Neuronal stem cell (in vitro differentiated cells): ENCODE measurements at regions not wholly inside any gene's neighbourhood (a gene's known extent, or its start where the extent isn't known, plus 50 kb on each side); places are given as distances from the start of the nearest gene placed in this dataset.

ENCODE experiments used
- DNase-seq: peaks from one replicate; pipeline ENCODE4 v3.0.0-alpha.2; 2013; ENCODE audit warnings: low spot score
- H2AFZ ChIP-seq: one replicate; pipeline ENCODE4 v1.6.1; 2013; ENCODE audit warnings: mild to moderate bottlenecking, low read length, inconsistent platforms
- H2AK5ac ChIP-seq: 2 replicates; pipeline ENCODE4 v1.6.1; 2013; ENCODE audit warnings: low read depth, mild to moderate bottlenecking, inconsistent platforms, low read length, moderate library complexity, mixed read lengths
- H2BK120ac ChIP-seq: 2 replicates; pipeline ENCODE4 v1.6.1; 2013; ENCODE audit warnings: low read depth, mild to moderate bottlenecking, inconsistent platforms, low read length, moderate library complexity, mixed read lengths
- H2BK12ac ChIP-seq: one replicate; pipeline ENCODE4 v1.6.1; 2013; ENCODE audit warnings: low read length, inconsistent platforms
- H2BK15ac ChIP-seq: 2 replicates; pipeline ENCODE4 v1.6.1; 2013; ENCODE audit warnings: mild to moderate bottlenecking, low read length, inconsistent platforms, mixed read lengths
- H2BK5ac ChIP-seq: one replicate; pipeline ENCODE4 v1.6.1; 2013; ENCODE audit warnings: inconsistent platforms, mild to moderate bottlenecking, low read length, moderate library complexity
- H3K14ac ChIP-seq: one replicate; pipeline ENCODE4 v1.6.1; 2013; ENCODE audit warnings: low read length, inconsistent platforms
- H3K18ac ChIP-seq: 2 replicates; pipeline ENCODE4 v1.6.1; 2013; ENCODE audit warnings: low read length, inconsistent platforms
- H3K23ac ChIP-seq: 2 replicates; pipeline ENCODE4 v1.6.1; 2013; ENCODE audit warnings: low read depth, mild to moderate bottlenecking, mixed read lengths, low read length, inconsistent platforms; ENCODE audit not compliant: poor library complexity
- H3K27ac ChIP-seq: replicated peaks from 3 replicates; pipeline ENCODE4 v1.5.1; 2013; ENCODE audit warnings: low read length, inconsistent platforms
- H3K27me3 ChIP-seq, 3 experiments: 2 replicates each; pipeline ENCODE4 v1.6.1; 2013; ENCODE audit warnings: low read length in 3 of 3, mild to moderate bottlenecking in 2 of 3, inconsistent platforms in 1 of 3, low read depth in 1 of 3, mixed read lengths in 1 of 3, moderate library complexity in 1 of 3; ENCODE audit not compliant: control insufficient read depth in 3 of 3, insufficient read depth in 3 of 3
- H3K36me3 ChIP-seq, 2 donors: replicated peaks in 1 of 2; 2 replicates each; pipeline ENCODE4 v1.6.1; 2013; ENCODE audit warnings: low read length in 2 of 2; ENCODE audit not compliant: control insufficient read depth in 2 of 2, insufficient read depth in 2 of 2
- H3K4ac ChIP-seq: 2 replicates; pipeline ENCODE4 v1.6.1; 2013; ENCODE audit warnings: inconsistent platforms, mild to moderate bottlenecking, low read length, moderate library complexity
- H3K4me1 ChIP-seq, 2 donors: 1 replicate in 1 of 2; 2 replicates in 1 of 2; pipeline ENCODE4 v1.6.1; 2013; ENCODE audit warnings: low read length in 2 of 2, low read depth in 1 of 2; ENCODE audit not compliant: control insufficient read depth in 2 of 2, insufficient read depth in 1 of 2
- H3K4me2 ChIP-seq: one replicate; pipeline ENCODE4 v1.6.1; 2013; ENCODE audit warnings: mild to moderate bottlenecking, low read length, inconsistent platforms; ENCODE audit not compliant: insufficient read depth, poor library complexity, severe bottlenecking
- H3K4me3 ChIP-seq, 2 donors: 2 replicates each; pipeline ENCODE4 v1.5.1; 2013; ENCODE audit warnings: low read length in 2 of 2, mild to moderate bottlenecking in 2 of 2, inconsistent platforms in 1 of 2, moderate library complexity in 1 of 2
- H3K79me1 ChIP-seq: one replicate; pipeline ENCODE4 v1.6.1; 2013; ENCODE audit warnings: low read depth, mild to moderate bottlenecking, inconsistent platforms, low read length, moderate library complexity
- H3K9ac ChIP-seq: one replicate; pipeline ENCODE4 v1.6.1; 2013; ENCODE audit warnings: mild to moderate bottlenecking, low read depth, low read length, inconsistent platforms; ENCODE audit not compliant: poor library complexity
- H3K9me3 ChIP-seq, 2 donors: replicated peaks in 1 of 2; 2 replicates each; pipeline versions ENCODE3 to v1.6.1; 2013; ENCODE audit warnings: low read length in 2 of 2, mild to moderate bottlenecking in 2 of 2, inconsistent platforms in 1 of 2, low read depth in 1 of 2, mixed read lengths in 1 of 2, moderate library complexity in 1 of 2; ENCODE audit not compliant: control insufficient read depth in 2 of 2, insufficient read depth in 1 of 2
- H4K8ac ChIP-seq: one replicate; pipeline ENCODE4 v1.6.1; 2013; ENCODE audit warnings: low read depth, mild to moderate bottlenecking, inconsistent platforms, low read length, moderate library complexity
- H4K91ac ChIP-seq: one replicate; pipeline ENCODE4 v1.6.1; 2013; ENCODE audit warnings: low read length, low read depth, mild to moderate bottlenecking, inconsistent platforms; ENCODE audit not compliant: poor library complexity
- WGBS, 2 donors: extraction: QIAGEN DNeasy Blood & Tissue Kit; methylation state at CpG; one replicate each; pipeline ENCODE4 v1.1.7; 2013; ENCODE audit warnings: missing lambda C conversion rate in 2 of 2, mixed read lengths in 1 of 2; ENCODE audit not compliant: insufficient read length in 2 of 2, insufficient replicate concordance in 1 of 2; ENCODE audit errors: extremely low coverage in 2 of 2; 5-methylcytosine and 5-hydroxymethylcytosine counted together

DNA sequence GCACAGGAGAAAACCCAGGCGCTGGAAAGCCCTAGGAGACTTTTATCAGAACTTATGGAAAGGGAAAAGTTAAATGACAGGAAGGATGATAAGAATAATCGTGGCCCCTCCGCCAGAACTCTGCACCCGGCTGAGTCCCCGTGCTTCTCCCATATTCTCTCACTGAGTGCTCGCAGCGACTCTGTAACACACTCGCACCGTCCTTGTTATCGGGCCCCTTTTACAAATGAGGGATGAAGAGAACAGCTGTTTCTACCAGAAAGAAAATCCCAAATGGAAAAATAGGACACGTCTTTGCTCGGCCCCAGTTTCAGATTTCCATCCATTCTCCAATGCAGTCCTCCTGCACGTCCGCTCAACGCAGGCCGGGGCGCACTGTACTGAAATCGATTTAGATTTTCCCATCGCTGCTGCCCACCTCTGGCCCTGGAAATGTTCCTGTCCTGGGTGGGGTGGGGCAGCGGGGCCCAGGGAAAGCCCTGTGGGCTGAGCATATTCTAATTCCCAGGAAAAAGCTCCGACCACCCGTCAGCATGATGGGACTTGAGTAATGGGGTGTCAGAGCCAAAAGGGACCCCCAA lies 66.4 kb downstream of the KCNF1 start:
- H3K9ac ChIP-seq, result no peak overlapping the region
- WGBS, 2 donors, result no CpG with 5 or more reads among the region's 22 CpGs
- no peak overlapping the region for H2AK5ac ChIP-seq
- peaks cover 12 to 26% of the 10 kb centered on the region in 2 donors for H3K4me1 ChIP-seq
- H4K8ac ChIP-seq, result no peak overlapping the region
- no peaks in the 10 kb centered on the region for H3K27me3 ChIP-seq
- H2BK12ac ChIP-seq, result no peak overlapping the region
- no peak for DNase-seq
- no peak overlapping the region for H3K14ac ChIP-seq
- peak overlapping the region; percentile 73 for H3K18ac ChIP-seq
- no peak overlapping the region for H4K91ac ChIP-seq
- H3K4me3 ChIP-seq, result no peak overlapping the region
- H3K4ac ChIP-seq, result no peak overlapping the region
- H2BK120ac ChIP-seq, result no peak overlapping the region
- no peak overlapping the region for H3K27ac ChIP-seq
- H2BK5ac ChIP-seq, result no peak overlapping the region
- peak overlapping the region; percentile 91 for H2AFZ ChIP-seq
- H3K79me1 ChIP-seq, result no peaks in the 10 kb centered on the region
- no peak overlapping the region for H3K23ac ChIP-seq
- no peak overlapping the region for H3K4me2 ChIP-seq
- H3K9me3 ChIP-seq, result no peaks in the 10 kb centered on the region
- H3K36me3 ChIP-seq, result no peaks in the 10 kb centered on the region
- no peak overlapping the region for H2BK15ac ChIP-seq

DNA sequence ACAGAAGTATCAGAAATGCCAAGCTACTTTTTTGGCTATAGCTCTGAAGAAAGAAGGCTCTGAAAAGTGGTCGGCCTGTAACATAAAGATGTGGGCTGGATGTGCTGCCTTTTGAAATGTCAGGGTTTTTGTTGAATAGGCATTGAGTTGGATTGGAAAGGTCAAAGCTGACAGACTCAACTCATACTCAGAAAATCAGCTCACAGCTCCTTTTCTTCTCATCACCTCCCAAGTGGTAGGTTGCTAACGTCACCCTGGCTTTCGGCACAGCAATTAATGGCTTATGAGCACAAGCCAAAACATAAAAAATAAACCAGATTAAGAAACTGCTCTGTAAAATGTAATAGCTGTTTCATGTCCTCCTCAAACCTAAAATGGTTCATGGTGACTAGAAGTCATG lies 68.3 kb downstream of the KCNF1 start:
- H2BK15ac ChIP-seq, result no peak overlapping the region
- H3K18ac ChIP-seq, result no peak overlapping the region
- no peak overlapping the region for H3K14ac ChIP-seq
- no peak overlapping the region for H3K4ac ChIP-seq
- no peaks in the 10 kb centered on the region for H3K36me3 ChIP-seq
- H3K23ac ChIP-seq, result no peak overlapping the region
- no peak overlapping the region for H4K8ac ChIP-seq
- no peaks in the 10 kb centered on the region for H3K27me3 ChIP-seq
- no peaks in the 10 kb centered on the region for H3K9me3 ChIP-seq
- no peak overlapping the region for H2BK120ac ChIP-seq
- H3K4me2 ChIP-seq, result no peak overlapping the region
- H3K27ac ChIP-seq, result no peak overlapping the region
- no peak for DNase-seq
- H2AFZ ChIP-seq, result no peak overlapping the region
- no peaks in the 10 kb centered on the region for H3K79me1 ChIP-seq
- H3K9ac ChIP-seq, result no peak overlapping the region
- H4K91ac ChIP-seq, result no peak overlapping the region
- H3K4me3 ChIP-seq, result no peak overlapping the region
- WGBS, 2 donors, result no CpG with 5 or more reads among the region's 3 CpGs
- no peak overlapping the region for H2AK5ac ChIP-seq
- no peak overlapping the region for H2BK5ac ChIP-seq
- H3K4me1 ChIP-seq, result peaks cover 6 to 26% of the 10 kb centered on the region in 2 donors
- H2BK12ac ChIP-seq, result no peak overlapping the region

DNA sequence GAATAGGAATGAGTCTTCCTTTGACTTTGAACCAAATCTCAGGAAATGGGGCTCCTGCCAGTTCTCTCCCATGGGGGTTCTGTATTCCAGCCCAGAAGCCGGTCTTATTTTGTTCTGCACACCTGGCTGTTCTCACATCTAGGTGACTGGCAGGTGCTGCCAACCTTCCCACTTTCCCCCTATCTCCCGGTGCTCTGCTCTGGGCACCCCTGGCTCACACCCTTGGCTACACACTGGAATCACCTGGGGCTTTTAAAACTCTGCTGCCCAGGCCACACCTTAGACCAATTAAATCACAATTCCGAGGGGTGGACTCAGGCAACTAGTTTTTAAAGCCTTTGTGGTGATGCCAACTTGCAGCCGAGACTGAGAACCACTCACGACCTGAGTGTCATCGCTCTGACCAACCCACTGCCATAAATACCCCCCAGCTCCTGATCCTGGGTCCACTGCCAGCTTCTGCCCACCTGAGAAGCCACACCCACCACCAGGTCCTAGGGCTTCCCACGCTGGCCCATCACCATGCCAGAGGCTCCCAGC lies 69.2 kb downstream of the KCNF1 start:
- Histone ChIP-seq H3K9ac (no peak overlapping the region), H3K36me3 (no peaks in the 10 kb centered on the region), H2BK15ac (no peak overlapping the region), H3K23ac (no peak overlapping the region), H2AFZ (no peak overlapping the region), H3K4me1 (peaks cover 6 to 29% of the 10 kb centered on the region in 2 donors), H3K14ac (no peak overlapping the region), H3K27ac (no peak overlapping the region), H2BK5ac (no peak overlapping the region), H4K91ac (no peak overlapping the region), H3K4me3 (no peak overlapping the region), H3K79me1 (no peaks in the 10 kb centered on the region), H4K8ac (no peak overlapping the region), H3K27me3 (no peaks in the 10 kb centered on the region), H3K4ac (peak overlapping the region; percentile 66), H2BK12ac (no peak overlapping the region), H2AK5ac (no peak overlapping the region), H3K9me3 (no peaks in the 10 kb centered on the region), H2BK120ac (no peak overlapping the region), H3K18ac (no peak overlapping the region), H3K4me2 (no peak overlapping the region)
- DNase-seq, result no peak
- no CpG with 5 or more reads among the region's 7 CpGs for WGBS, 2 donors

DNA sequence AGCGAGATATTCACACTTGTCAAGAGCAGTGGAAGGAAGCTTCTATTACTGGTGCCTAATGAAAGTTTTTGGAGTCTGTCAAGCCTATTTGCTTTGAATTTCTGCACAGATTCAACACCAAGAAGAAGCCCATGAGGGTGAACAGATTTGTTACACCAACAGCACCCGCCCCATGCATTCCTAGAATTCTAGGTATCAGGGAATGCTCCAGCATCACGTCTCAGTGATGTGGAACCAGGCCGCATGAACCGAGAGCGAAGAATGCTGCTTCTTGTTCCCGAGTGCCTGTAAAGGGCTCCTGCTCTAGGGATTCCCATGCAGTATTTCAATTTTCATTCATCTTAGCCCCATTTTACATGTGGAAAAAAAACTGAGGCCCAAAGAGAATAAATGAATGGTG lies 69.7 kb downstream of the KCNF1 start:
- Histone ChIP-seq H3K18ac (no peak overlapping the region), H3K9ac (no peak overlapping the region), H3K27me3 (no peaks in the 10 kb centered on the region), H2BK12ac (no peak overlapping the region), H3K14ac (no peak overlapping the region), H2AK5ac (no peak overlapping the region), H3K36me3 (no peaks in the 10 kb centered on the region), H2AFZ (no peak overlapping the region), H3K27ac (no peak overlapping the region), H4K91ac (no peak overlapping the region), H4K8ac (no peak overlapping the region), H3K79me1 (no peaks in the 10 kb centered on the region), H2BK5ac (no peak overlapping the region), H3K4ac (no peak overlapping the region), H3K23ac (no peak overlapping the region), H3K4me3 (no peak overlapping the region), H2BK120ac (no peak overlapping the region), H2BK15ac (no peak overlapping the region), H3K9me3 (no peaks in the 10 kb centered on the region), H3K4me2 (no peak overlapping the region), H3K4me1 (peaks cover 6 to 29% of the 10 kb centered on the region in 2 donors)
- no CpG with 5 or more reads among the region's 7 CpGs for WGBS, 2 donors
- no peak for DNase-seq
